ENCODE measurements at regions not wholly inside any gene's neighbourhood (a gene's known extent, or its start where the extent isn't known, plus 50 kb on each side); places are given as distances from the start of the nearest gene placed in this dataset.
"Not testable (repeated sequence)": the region's sequence is repeated elsewhere in the genome, so short reads cannot be mapped to it uniquely, and the experiment has no call there.

DNA sequence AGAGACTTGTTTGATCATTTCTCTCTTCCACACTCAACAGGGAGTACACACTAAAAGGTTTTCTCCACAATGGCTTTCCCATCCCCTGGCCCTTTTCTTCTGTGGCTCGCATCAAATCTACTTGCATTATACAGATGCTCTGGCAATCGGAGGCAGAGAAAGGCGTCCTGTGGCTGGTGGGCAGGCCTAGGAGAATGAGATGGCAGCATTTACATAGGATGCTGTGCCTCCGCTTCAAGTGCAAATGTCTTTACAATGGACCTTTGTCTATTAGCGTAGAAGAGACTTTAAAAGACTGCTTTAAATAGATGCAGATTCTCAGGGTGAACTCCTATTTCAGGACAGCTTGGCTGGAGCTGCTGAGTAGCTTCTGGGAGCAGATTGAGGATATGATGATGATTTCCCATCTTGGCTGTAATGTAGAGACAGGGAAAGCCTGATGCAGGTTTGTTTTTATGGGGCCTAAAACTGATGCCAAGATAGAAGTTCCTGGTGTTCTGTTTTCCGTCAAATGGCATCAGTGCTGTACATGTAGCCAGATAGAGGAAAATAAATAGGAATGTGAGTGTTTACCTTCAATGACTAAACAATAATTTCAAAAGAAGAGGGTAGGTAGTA lies 423.4 kb downstream of the RND3 start:
- DNase-seq (ENCODE audit: low spot score in 2 of 2) = no peak
- intact Hi-C loops (cut with DNase I; ENCODE audit: low total_unique reads) = no loop called here
- TF ChIP-seq POLR2A (IDR thresholded peaks at IDR 0.05) = no peak
- TF ChIP-seq, protein P1, sequence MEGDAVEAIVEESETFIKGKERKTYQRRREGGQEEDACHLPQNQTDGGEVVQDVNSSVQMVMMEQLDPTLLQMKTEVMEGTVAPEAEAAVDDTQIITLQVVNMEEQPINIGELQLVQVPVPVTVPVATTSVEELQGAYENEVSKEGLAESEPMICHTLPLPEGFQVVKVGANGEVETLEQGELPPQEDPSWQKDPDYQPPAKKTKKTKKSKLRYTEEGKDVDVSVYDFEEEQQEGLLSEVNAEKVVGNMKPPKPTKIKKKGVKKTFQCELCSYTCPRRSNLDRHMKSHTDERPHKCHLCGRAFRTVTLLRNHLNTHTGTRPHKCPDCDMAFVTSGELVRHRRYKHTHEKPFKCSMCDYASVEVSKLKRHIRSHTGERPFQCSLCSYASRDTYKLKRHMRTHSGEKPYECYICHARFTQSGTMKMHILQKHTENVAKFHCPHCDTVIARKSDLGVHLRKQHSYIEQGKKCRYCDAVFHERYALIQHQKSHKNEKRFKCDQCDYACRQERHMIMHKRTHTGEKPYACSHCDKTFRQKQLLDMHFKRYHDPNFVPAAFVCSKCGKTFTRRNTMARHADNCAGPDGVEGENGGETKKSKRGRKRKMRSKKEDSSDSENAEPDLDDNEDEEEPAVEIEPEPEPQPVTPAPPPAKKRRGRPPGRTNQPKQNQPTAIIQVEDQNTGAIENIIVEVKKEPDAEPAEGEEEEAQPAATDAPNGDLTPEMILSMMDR (IDR thresholded peaks at IDR 0.05) = no peak
- 81 to 84% methylated on average over 6 of the region's 6 CpGs for WGBS, 2 donors
- no peak overlapping the region for H3K4me3 ChIP-seq (ENCODE audit: low read depth, poor library complexity, severe bottlenecking)

DNA sequence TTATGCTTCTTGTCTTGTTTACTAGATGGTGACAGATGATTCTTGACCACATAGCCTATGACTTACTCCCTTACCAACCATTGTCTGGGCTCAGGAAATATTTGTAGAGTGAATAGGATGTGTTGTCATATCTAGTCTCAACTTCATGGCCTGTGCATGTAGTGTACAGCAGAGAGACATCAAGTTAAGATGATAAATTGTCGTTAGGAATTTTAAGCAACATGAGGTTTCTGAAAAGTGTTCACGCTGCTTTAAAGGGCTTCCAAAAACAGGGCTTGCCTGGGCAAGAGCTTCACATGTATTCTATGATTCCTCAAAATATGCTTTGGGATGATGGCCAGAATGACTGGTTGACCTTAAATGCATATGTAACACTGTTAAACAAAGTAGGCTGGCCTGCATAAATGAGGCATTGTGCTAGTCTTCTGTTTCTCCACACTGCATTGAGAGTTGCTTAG lies 424.0 kb downstream of the RND3 start:
- TF ChIP-seq, protein P1 (IDR thresholded peaks at IDR 0.05) = no peak
- no peak for TF ChIP-seq POLR2A (IDR thresholded peaks at IDR 0.05)
- intact Hi-C loops (cut with DNase I; ENCODE audit: low total_unique reads) = no loop called here
- H3K4me3 ChIP-seq (ENCODE audit: low read depth, poor library complexity, severe bottlenecking) = no peak overlapping the region
- no peak for DNase-seq (ENCODE audit: low spot score in 2 of 2)
- 51 to 63% methylated on average over 2 of the region's 2 CpGs for WGBS, 2 donors

- no peak overlapping the region for H3K4me3 ChIP-seq (ENCODE audit: low read depth, poor library complexity, severe bottlenecking)
- TF ChIP-seq, protein P1 (IDR thresholded peaks at IDR 0.05) = no peak
- TF ChIP-seq POLR2A (IDR thresholded peaks at IDR 0.05) = no peak
- 37 to 39% methylated on average over 3 of the region's 3 CpGs for WGBS, 2 donors
- no peak for DNase-seq (ENCODE audit: low spot score in 2 of 2)
- intact Hi-C loops (cut with DNase I; ENCODE audit: low total_unique reads) = no loop called here
Measured at GRCh38 chr2:150062416-150062815, 425.1 kb downstream of the RND3 start.

DNA sequence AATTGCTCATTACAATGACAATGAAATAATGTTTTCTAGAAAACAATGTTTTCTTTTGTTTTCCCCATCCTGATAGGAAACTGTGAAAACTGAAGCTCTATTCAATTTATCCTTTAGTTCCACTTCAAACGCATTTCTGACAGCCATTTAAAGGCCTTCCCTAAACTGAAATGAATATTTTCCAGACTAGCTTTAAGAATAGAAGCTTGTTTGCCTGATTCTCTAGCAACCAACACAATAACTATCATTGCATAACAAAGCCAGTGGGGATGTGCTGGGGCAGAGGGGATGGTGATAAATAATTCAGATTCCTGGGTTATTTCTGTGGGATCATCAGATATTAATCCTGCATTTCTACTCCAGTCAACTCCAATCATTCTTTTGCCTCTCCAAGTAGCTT lies 427.1 kb downstream of the RND3 start:
- WGBS, 2 donors = 35 to 40% methylated on average over 1 of the region's 1 CpG
- intact Hi-C loops (cut with DNase I; ENCODE audit: low total_unique reads) = no loop called here

GRCh38 chr2:150059676-150060075 lies 427.8 kb downstream of the RND3 start:
- H3K4me3 ChIP-seq (ENCODE audit: low read depth, poor library complexity, severe bottlenecking); intact Hi-C loops (cut with DNase I; ENCODE audit: low total_unique reads); DNase-seq (ENCODE audit: low spot score in 2 of 2): not testable (repeated sequence)
- 91 to 100% methylated on average over 2 of the region's 2 CpGs for WGBS, 2 donors

More for the DNA sequence above, 427.1 kb downstream of the RND3 start:
- TF ChIP-seq, protein P1 (IDR thresholded peaks at IDR 0.05) = no peak
- TF ChIP-seq POLR2A (IDR thresholded peaks at IDR 0.05) = no peak
- H3K4me3 ChIP-seq (ENCODE audit: low read depth, poor library complexity, severe bottlenecking) = no peak overlapping the region
- DNase-seq (ENCODE audit: low spot score in 2 of 2) = no peak

GRCh38 chr2:150052457-150052856 lies 435.0 kb downstream of the RND3 start:
- no peak overlapping the region for H3K4me3 ChIP-seq (ENCODE audit: low read depth, poor library complexity, severe bottlenecking)
- TF ChIP-seq, protein P1 (IDR thresholded peaks at IDR 0.05) = no peak
- TF ChIP-seq POLR2A (IDR thresholded peaks at IDR 0.05) = no peak
- WGBS, 2 donors = 48 to 62% methylated on average over 3 of the region's 3 CpGs
- DNase-seq (ENCODE audit: low spot score in 2 of 2) = no peak
- intact Hi-C loops (cut with DNase I; ENCODE audit: low total_unique reads) = no loop called here

Data from lower leg skin (tissue), 4 donors.